Trophoblast cell (in vitro differentiated cells and primary cell): ENCODE measurements at regions not wholly inside any gene's neighbourhood (a gene's known extent, or its start where the extent isn't known, plus 50 kb on each side); places are given as distances from the start of the nearest gene placed in this dataset.

Source experiments
- DNase-seq, 2 donors: peaks; one replicate each; pipeline ENCODE4 v3.0.0-alpha.2; 2016
- H2AFZ ChIP-seq: 2 replicates; pipeline ENCODE4 v1.6.1; 2013; ENCODE audit warnings: low read length, moderate library complexity, mild to moderate bottlenecking; ENCODE audit not compliant: insufficient read depth, poor library complexity
- H2AK5ac ChIP-seq: 2 replicates; pipeline ENCODE4 v1.6.1; 2013; ENCODE audit warnings: mild to moderate bottlenecking, low read length
- H2BK120ac ChIP-seq: 2 replicates; pipeline ENCODE4 v1.6.1; 2013; ENCODE audit warnings: low read length, mild to moderate bottlenecking, moderate library complexity; ENCODE audit not compliant: insufficient read depth, poor library complexity
- H2BK12ac ChIP-seq: 2 replicates; pipeline ENCODE4 v1.6.1; 2013; ENCODE audit warnings: mild to moderate bottlenecking, low read length, moderate library complexity
- H2BK5ac ChIP-seq: 2 replicates; pipeline ENCODE4 v1.6.1; 2013; ENCODE audit warnings: low read length, low read depth, moderate library complexity, mild to moderate bottlenecking; ENCODE audit not compliant: poor library complexity
- H3K14ac ChIP-seq: 2 replicates; pipeline ENCODE4 v1.6.1; 2013; ENCODE audit warnings: mild to moderate bottlenecking, low read length
- H3K18ac ChIP-seq: 2 replicates; pipeline ENCODE4 v1.6.1; 2013; ENCODE audit warnings: mild to moderate bottlenecking, low read length
- H3K23ac ChIP-seq: 2 replicates; pipeline ENCODE4 v1.6.1; 2013; ENCODE audit warnings: low read length
- H3K27ac ChIP-seq: 2 replicates; pipeline ENCODE4 v1.5.1; 2013; ENCODE audit warnings: low read depth, mild to moderate bottlenecking, inconsistent platforms, low read length, moderate library complexity
- H3K27me3 ChIP-seq: 2 replicates; pipeline ENCODE4 v1.6.1; 2013; ENCODE audit warnings: inconsistent platforms, mild to moderate bottlenecking, low read length, moderate library complexity; ENCODE audit not compliant: insufficient read depth
- H3K36me3 ChIP-seq, 2 experiments: 1 replicate in 1 of 2; 2 replicates in 1 of 2; pipeline ENCODE4 v1.6.1; 2013; ENCODE audit warnings: low read length in 2 of 2, mild to moderate bottlenecking in 2 of 2, moderate library complexity in 1 of 2; ENCODE audit not compliant: insufficient read depth in 2 of 2, control insufficient read depth in 1 of 2
- H3K4ac ChIP-seq: 2 replicates; pipeline ENCODE4 v1.6.1; 2013; ENCODE audit warnings: low read depth, mild to moderate bottlenecking, low read length, moderate library complexity
- H3K4me1 ChIP-seq, 2 experiments: 1 replicate in 1 of 2; 2 replicates in 1 of 2; pipeline ENCODE4 v1.6.1; 2013; ENCODE audit warnings: low read length in 2 of 2, mild to moderate bottlenecking in 2 of 2, moderate library complexity in 1 of 2; ENCODE audit not compliant: insufficient read depth in 2 of 2, control insufficient read depth in 1 of 2
- H3K4me2 ChIP-seq: 2 replicates; pipeline ENCODE4 v1.6.1; 2013; ENCODE audit warnings: inconsistent platforms, mild to moderate bottlenecking, low read length, moderate library complexity
- H3K4me3 ChIP-seq: 2 replicates; pipeline ENCODE4 v1.5.1; 2013; ENCODE audit warnings: mild to moderate bottlenecking, low read depth, low read length, inconsistent platforms
- H3K79me1 ChIP-seq: one replicate; pipeline ENCODE4 v1.6.1; 2013; ENCODE audit warnings: low read length
- H3K79me2 ChIP-seq: 2 replicates; pipeline ENCODE4 v1.6.1; 2013; ENCODE audit warnings: low read length, mild to moderate bottlenecking; ENCODE audit not compliant: control insufficient read depth, insufficient read depth, poor library complexity
- H3K9ac ChIP-seq: 2 replicates; pipeline ENCODE4 v1.6.1; 2013; ENCODE audit warnings: mild to moderate bottlenecking, low read length
- H3K9me3 ChIP-seq: 2 replicates; pipeline ENCODE4 v1.6.1; 2013; ENCODE audit warnings: low read depth, mild to moderate bottlenecking, control low read depth, inconsistent platforms, low read length; ENCODE audit not compliant: insufficient read depth
- H4K12ac ChIP-seq: 2 replicates; pipeline ENCODE4 v1.6.1; 2013; ENCODE audit warnings: low read depth, mild to moderate bottlenecking, low read length, moderate library complexity
- H4K8ac ChIP-seq: 2 replicates; pipeline ENCODE4 v1.6.1; 2013; ENCODE audit warnings: low read depth, mild to moderate bottlenecking, low read length, moderate library complexity
- H4K91ac ChIP-seq: one replicate; pipeline ENCODE4 v1.6.1; 2013; ENCODE audit warnings: low read depth, mild to moderate bottlenecking, low read length, moderate library complexity
- WGBS: extraction: QIAGEN DNeasy Blood & Tissue Kit; methylation state at CpG from one replicate; pipeline ENCODE4 v1.1.7; 2013; ENCODE audit warnings: missing lambda C conversion rate; ENCODE audit not compliant: insufficient read length, insufficient coverage; ENCODE audit errors: extremely low coverage; 5-methylcytosine and 5-hydroxymethylcytosine counted together

DNA sequence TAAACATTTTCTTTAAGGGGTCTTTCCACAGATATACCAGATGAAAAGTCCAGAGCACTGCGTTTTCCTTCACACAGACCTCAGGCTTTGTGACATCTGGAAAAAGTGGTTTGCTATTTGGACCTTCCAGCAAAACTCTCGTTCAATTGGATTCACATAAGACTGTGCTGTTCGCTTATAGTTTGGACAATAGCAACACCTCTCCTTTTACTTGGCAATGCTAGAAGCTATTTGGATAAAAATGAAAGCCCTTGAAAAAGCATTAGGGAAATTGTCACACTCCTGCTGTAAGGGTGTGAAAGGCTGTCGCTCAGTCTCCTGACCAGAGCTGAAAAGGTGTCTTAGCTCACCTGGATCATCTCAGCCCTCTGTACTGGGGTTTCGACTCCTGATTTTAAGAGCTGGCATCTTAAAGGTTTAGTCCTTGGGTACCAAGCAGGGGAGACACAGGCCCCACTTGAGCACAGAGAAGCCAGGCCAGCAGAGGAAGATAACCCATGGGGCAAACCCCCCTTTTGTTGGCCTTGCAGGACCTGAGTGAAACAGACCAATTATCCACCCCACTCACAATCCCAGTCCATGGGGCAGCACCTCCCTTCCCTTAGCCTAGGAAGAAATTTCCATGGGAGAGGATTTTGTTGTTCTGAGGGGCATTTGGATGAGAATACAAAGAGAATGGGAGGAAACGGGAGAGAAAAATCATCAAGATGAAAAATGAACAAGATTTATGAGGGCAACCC, 257.6 kb downstream of the DLEU7 start:
- H2BK12ac ChIP-seq, result no peak overlapping the region
- no peak overlapping the region for H2AFZ ChIP-seq
- no peak overlapping the region for H4K91ac ChIP-seq
- H3K9ac ChIP-seq, result no peak overlapping the region
- H3K4ac ChIP-seq, result no peak overlapping the region
- no peak overlapping the region for H2BK5ac ChIP-seq
- no peak overlapping the region for H3K23ac ChIP-seq
- H2BK120ac ChIP-seq, result no peak overlapping the region
- H4K12ac ChIP-seq, result no peak overlapping the region
- H3K9me3 ChIP-seq, result no peaks in the 10 kb centered on the region
- no CpG with 5 or more reads among the region's 6 CpGs for WGBS
- no peak overlapping the region for H3K18ac ChIP-seq
- H3K4me3 ChIP-seq, result no peak overlapping the region
- H3K27ac ChIP-seq, result no peak overlapping the region
- DNase-seq, result no peak
- H3K79me1 ChIP-seq, result no peaks in the 10 kb centered on the region
- H2AK5ac ChIP-seq, result no peak overlapping the region
- no peak overlapping the region for H3K4me2 ChIP-seq
- no peaks in the 10 kb centered on the region for H3K4me1 ChIP-seq
- no peak overlapping the region for H3K14ac ChIP-seq
- H3K27me3 ChIP-seq, result no peaks in the 10 kb centered on the region
- H4K8ac ChIP-seq, result no peak overlapping the region
- no peaks in the 10 kb centered on the region for H3K36me3 ChIP-seq
- no peaks in the 10 kb centered on the region for H3K79me2 ChIP-seq

DNA sequence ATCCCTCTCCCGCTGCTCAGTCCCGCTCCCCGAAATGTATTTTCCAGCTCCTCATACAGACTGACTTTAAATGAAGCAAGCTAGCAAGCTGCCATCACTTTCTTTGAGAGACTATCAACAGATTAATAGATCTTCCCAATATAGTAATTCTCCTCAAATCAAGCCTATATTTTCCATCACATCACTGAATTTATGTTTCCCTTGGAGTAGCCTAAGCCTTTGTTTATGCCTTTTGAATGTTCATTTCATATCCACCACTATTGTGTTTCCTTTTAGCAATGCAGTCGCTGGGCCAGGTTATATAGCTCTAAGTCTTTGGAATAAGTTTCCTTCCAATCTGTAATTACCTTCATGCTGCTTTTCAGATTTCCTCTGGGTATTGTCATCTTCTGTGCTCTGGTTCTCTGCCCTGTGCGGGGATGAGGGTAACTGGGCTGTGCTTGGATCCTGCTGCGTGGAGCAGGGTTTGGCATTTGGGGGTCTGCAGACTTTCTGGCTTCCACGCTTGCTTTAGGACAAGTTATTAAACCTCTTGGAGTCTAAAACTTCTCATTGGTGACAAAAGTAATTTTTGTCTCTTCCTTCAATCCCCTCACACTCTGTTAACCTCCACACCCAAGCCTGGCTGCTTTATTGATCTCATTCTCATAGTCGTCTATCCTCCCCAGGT, 256.9 kb downstream of the DLEU7 start:
- no peak overlapping the region for H3K4me3 ChIP-seq
- no peak overlapping the region for H3K23ac ChIP-seq
- WGBS, result no CpG with 5 or more reads among the region's 8 CpGs

DNA sequence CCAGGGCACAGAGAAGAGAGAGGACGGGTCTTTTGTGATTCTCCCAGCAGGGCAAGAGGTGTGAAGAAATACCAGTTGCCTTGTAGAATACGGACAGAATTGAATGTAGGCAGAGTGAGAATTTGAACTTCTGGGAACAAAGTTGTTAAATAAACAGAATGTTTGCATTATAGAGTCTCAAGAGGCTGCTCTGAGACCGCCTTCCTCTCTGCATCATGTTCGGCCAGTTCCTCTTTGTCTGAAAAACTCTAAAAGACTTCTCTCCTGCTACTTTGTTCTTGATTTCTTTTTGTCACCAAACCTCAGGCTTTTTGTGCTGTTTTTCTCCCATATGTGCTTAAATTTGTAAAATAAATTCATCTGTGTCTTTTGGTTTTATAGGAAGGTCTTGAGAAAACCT, 256.4 kb downstream of the DLEU7 start:
- no peak overlapping the region for H4K12ac ChIP-seq

More for the DNA sequence above, 256.9 kb downstream of the DLEU7 start:
- no peaks in the 10 kb centered on the region for H3K4me1 ChIP-seq
- H3K27ac ChIP-seq, result no peak overlapping the region
- no peak overlapping the region for H3K14ac ChIP-seq
- H3K79me1 ChIP-seq, result no peaks in the 10 kb centered on the region
- H3K18ac ChIP-seq, result no peak overlapping the region
- no peak overlapping the region for H4K12ac ChIP-seq
- no peak overlapping the region for H3K9ac ChIP-seq
- no peak overlapping the region for H2BK120ac ChIP-seq
- H4K8ac ChIP-seq, result no peak overlapping the region
- H4K91ac ChIP-seq, result no peak overlapping the region
- no peak overlapping the region for H2BK5ac ChIP-seq
- no peak overlapping the region for H2AFZ ChIP-seq
- H3K4me2 ChIP-seq, result no peak overlapping the region
- no peak for DNase-seq
- H2BK12ac ChIP-seq, result no peak overlapping the region
- no peaks in the 10 kb centered on the region for H3K79me2 ChIP-seq
- no peaks in the 10 kb centered on the region for H3K9me3 ChIP-seq
- H2AK5ac ChIP-seq, result no peak overlapping the region
- H3K4ac ChIP-seq, result no peak overlapping the region
- H3K36me3 ChIP-seq, result no peaks in the 10 kb centered on the region
- no peaks in the 10 kb centered on the region for H3K27me3 ChIP-seq

DNA sequence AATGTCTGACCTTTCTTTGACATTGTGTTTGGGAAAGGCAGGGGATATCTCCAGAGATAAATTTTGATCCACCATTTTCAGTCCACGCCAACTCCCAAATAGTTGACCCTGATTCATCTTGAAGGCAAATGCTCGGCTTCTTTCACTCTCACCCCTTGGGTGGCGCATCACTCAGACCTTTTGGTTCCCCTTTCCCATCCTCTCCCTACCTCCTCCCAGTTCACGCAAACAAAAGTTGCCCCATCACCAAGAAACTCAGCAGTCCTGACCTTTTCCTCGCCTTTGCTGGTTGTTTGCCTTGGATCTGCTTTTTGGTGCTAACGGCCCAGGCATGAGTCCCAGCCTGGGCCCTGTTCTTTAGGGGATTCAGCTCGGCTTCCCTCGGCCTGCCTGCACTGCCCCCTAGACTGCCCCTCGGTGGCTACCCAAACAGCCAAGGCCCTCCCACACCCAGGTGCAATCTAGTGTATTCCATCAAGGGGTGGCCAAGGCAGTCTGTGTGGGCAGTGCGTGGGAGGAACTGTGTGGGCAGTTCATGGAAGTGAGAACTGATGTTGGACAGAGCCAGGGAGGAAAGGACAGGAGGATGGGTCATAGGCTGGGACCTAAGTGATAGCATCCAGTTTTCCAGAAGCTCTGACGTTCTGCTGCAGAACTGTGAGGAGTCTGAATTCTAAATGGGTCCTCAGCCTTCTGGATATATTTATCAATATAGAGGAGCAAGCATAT, 255.7 kb downstream of the DLEU7 start:
- no peak for DNase-seq
- Histone ChIP-seq H3K79me2 (no peaks in the 10 kb centered on the region), H3K4me2 (no peak overlapping the region), H2AK5ac (no peak overlapping the region), H3K79me1 (no peaks in the 10 kb centered on the region), H3K9me3 (no peaks in the 10 kb centered on the region), H2AFZ (no peak overlapping the region), H4K91ac (no peak overlapping the region), H3K4me1 (no peaks in the 10 kb centered on the region), H3K4me3 (no peak overlapping the region), H3K14ac (no peak overlapping the region), H3K18ac (no peak overlapping the region), H2BK12ac (no peak overlapping the region), H3K27ac (no peak overlapping the region), H3K9ac (no peak overlapping the region), H3K23ac (no peak overlapping the region), H4K8ac (no peak overlapping the region), H3K36me3 (no peaks in the 10 kb centered on the region), H2BK120ac (no peak overlapping the region), H3K27me3 (no peaks in the 10 kb centered on the region), H3K4ac (no peak overlapping the region), H2BK5ac (no peak overlapping the region), H4K12ac (no peak overlapping the region)
- WGBS, result no CpG with 5 or more reads among the region's 11 CpGs

More for the DNA sequence above, 256.4 kb downstream of the DLEU7 start:
- DNase-seq, result no peak
- Histone ChIP-seq H2BK5ac (no peak overlapping the region), H3K18ac (no peak overlapping the region), H3K27me3 (no peaks in the 10 kb centered on the region), H2BK120ac (no peak overlapping the region), H3K27ac (no peak overlapping the region), H3K36me3 (no peaks in the 10 kb centered on the region), H4K8ac (no peak overlapping the region), H3K79me2 (no peaks in the 10 kb centered on the region), H3K4me2 (no peak overlapping the region), H2AFZ (no peak overlapping the region), H3K9me3 (no peaks in the 10 kb centered on the region), H3K9ac (no peak overlapping the region), H4K91ac (no peak overlapping the region), H3K4me1 (no peaks in the 10 kb centered on the region), H3K4ac (no peak overlapping the region), H3K23ac (no peak overlapping the region), H3K4me3 (no peak overlapping the region), H2BK12ac (no peak overlapping the region), H2AK5ac (no peak overlapping the region), H3K79me1 (no peaks in the 10 kb centered on the region), H3K14ac (no peak overlapping the region)
- no CpG with 5 or more reads among the region's 4 CpGs for WGBS
